RKO (cell line): ENCODE measurements at regions not wholly inside any gene's neighbourhood (a gene's known extent, or its start where the extent isn't known, plus 50 kb on each side); places are given as distances from the start of the nearest gene placed in this dataset.
"Not testable (repeated sequence)": the region's sequence is repeated elsewhere in the genome, so short reads cannot be mapped to it uniquely, and the experiment has no call there.

Experiments used
- DNase-seq: peaks from one replicate; pipeline ENCODE4 v3.0.0-alpha.2; 2016; ENCODE audit warnings: low spot score

DNA sequence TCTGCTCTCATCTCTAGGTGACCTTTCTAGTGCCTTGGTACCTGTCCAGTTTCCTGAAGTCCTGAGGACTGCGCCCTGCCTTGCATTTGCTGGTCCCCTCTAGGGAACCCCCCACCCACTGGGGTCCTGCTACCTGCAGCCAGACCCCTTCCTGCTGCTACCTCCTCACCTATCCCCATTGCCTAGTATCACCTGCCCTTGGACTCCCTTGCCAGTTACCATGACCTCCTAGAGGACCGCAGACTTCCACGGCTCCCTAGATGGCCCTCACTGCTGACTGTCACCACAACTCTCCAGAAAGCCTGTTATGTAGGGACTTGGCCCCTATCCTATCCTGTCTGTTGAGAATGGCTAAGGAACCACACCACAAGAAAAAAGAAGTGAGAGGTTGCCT lies 166.6 kb downstream of the EFNB1 start:
- DNase-seq: no peak

DNA sequence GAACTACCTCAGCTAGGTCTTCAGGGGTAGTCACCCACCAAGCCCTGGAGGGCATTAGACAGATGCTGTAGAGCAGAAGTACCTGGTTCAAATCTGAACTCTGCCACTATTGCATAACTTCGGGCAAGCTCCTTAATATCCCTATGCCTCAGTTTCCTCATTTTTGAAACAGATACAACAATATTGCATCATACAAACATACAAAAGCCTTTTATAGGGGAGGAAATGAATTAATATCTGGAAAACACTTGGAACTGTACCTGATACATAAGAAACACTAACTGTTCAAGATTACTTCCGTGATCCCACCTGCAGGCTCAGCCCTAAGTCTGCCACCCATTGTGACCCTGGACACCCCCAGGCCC lies 166.1 kb downstream of the EFNB1 start:
- no peak for DNase-seq

DNA sequence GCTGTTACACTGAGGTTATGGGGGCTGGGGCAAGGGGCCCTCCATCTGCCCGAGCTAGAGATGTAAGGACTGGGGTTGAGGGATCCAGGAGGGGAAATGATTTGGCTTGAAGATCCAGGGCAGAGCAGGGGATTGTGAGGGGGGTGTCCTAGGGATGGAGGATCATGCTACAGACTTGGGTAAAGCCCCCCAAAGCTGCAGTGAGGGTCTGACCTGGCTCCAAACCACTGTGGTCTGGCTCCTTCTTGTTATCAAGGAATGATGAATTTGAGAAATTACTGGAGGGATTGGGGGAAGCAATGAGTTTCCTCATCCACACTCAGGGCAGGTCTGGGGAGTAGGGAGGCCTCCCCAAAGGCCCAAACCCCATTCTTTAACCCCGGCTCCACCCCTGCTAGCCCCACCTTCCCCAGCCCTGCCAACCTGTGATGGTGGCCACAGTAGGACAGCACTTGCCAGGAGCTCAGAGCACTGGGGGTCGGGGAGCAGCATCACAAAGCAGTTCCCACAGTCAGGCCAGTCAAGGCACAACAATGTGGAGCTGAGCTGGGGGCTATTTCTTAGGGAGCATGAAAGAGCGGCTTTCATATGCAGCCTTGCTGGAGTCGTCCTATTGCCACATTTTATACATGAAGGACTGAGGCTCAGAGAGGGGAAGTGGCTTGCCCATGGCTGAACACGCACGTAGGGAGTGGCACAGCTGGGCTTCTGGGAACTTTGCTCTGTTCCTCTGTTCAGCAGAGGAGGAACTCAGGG lies 165.5 kb downstream of the EFNB1 start:
- no peak for DNase-seq

DNA sequence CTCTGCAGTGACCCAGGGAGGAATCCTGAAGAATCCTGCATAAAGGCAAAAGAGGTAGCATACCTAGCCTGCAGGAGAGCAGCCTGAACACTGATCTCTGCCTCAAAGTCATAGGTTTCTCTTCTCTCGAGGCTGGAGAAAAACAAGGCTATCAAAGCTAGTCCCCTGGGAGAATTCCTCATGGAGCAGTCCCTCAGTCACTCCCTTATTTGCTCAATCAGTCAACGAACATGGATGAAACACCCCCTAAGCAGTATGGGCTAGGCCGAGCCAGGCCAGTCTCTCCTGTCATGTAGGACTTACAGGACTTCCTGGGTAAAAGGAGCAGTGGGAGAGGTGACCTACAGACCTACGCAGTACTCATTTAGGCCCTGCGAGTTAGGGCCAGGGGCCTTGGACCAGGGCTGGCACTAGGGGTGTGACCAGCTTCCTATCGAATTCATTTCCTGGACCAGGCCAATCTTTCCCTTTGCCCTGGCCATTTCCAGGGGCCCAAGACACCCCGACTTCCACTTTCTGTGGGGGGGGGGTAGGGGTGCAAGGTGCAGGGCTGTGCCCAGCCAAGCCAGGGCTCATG lies 164.1 kb downstream of the EFNB1 start:
- DNase-seq: no peak

DNA sequence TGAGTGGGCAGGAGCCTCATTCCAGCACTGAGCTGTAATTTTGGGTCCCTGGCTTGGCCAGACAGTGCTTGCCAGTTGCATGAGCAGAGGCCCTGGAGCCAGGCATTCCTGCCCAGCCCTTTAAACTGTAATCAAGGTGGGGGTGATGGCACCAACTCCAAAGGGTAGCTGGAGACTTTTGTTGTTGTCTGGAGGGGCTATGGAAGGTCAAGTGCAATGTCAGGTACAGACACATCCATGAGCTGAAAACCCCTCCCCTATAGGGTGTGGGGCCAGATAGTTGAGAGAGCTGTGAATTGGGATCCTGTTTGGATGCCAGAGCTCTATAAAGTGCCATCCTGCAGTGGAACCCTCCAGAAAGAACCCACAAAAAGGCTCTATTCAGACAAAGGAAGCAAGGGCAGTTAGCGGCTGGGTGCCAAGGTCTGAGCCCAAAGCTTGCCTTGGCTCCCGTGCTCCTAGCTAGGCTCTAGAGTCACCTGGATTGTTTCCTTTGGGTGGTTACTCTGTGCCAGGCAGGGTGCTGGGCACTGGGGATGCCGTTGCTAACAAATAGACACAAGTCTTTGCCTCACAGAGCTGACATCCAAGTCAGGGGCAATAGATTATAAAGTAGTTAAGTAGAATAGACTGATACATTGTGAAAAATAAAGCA lies 163.0 kb downstream of the EFNB1 start:
- no peak for DNase-seq

DNA sequence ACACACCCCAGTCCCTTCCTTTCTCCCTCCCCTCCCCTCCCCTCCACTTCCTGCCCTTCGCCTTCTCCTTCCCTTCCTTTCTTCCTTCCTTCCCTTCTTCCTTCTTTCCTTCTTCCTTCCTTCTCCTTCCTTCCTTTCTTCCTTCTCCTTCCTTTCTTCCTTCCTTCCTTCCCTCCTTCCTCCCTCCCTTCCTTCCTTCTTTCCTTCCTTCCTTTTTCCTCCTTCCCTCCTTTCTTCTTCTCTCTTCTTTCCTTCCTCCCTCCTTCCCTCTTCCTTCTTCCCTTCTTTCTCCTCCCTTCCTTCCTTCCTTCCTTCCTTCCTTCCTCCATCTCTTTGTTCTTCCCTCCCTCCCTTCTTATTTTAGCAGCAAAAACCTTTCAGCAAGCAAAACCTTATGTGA lies 162.1 kb downstream of the EFNB1 start:
- no peak for DNase-seq

DNA sequence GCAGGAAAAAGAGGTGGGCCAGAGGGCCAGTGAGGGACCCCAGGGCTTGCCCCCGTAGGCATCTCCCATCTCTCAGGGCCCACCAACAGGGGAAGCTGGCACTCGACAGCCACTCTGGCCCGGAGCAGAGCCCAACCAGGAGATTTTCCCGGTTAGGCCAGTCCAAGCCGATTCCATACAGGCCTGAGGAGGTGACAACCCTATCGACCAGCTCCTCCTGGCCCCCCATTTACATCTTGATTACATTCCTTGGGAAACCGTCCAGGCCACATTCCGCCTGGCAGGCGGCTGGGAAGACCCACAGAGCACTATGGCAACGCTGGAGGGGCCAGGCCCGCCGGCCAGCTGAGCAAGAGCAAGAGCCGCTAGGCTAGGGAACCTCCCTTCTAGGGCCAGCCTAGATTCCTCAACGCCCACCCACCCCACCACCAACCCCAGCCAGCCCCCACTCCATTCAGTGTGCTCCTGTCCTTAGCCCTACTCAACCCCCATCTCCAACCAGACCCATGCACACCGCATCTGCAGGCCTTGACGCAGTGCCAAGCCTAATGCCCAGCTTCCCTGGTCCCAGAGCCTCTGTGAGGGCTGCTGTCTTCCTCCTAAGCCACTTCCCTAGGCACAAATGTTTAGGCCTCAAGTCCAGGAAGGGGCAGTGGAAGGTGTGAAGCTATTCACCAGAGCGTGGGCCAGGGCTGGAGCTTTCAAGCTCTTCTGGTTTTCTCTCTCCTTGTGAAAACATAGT lies 161.2 kb downstream of the EFNB1 start:
- DNase-seq: no peak

DNA sequence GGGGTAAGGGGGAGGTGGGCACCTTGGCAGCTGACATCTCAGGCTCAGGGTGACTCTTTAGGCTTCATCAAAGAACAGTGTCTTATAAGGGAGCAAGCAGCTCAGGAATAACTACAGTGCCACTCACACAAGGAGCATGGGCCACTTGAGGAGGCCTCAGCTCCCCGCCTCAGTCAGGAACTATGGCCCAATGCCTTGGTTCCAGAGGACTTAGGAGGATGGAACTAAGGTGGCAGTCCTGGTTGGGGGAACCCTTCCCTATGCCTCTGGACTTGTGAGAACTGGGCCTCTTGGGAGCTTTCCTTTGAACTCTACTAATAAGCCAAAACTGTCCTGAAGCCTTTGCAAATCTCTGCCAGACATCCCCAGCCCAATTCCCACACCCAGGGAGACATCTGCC lies 160.6 kb downstream of the EFNB1 start:
- DNase-seq: no peak

DNA sequence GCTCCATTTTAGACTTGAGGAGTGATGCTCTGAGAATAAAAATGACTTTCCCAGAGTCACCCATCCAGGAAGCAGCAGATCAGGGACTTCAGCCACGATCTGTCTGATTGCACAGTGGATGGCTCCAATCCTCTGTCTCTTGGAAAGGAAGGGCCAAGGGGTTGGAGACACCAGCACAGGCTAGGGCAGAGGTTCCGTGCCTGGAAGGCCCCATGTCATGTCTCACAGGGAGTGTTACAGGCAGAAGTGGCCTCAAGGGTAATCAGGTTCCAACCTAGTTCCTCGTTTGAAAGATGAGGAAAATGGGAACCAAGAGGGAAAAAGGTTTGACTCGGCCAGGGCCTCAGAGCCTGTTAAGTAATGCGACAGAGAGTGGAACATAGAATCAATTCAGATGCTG lies 160.0 kb downstream of the EFNB1 start:
- DNase-seq: no peak

DNA sequence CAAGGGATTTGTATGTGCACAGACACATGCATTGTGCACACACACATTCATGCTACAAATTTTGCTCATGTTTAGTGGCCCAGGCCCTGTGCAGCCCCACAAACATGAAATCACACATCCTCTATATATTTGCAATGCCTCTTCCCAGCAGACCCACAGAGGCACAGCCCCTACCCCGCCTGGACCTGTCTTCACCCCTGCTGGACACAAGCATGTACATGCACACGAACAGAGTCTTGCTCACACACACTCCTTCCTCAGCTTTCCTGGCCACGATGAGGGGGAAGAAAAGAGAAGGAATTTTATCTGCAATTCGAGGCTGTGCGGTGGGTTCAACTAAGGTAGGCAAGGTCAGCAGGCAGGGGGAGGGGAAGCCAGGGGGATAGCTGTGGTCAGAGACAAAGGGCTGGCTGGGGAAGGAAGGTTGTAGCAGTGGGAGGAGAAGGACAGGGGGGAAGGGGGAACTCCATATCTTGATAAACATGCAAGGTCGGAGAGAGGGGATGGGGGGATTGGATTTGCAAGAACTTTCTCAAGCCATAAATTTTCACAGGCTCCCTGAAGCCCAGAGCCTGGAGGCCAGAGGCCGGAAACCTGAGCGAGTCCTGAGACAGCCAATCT lies 156.4 kb downstream of the EFNB1 start:
- no peak for DNase-seq

DNA sequence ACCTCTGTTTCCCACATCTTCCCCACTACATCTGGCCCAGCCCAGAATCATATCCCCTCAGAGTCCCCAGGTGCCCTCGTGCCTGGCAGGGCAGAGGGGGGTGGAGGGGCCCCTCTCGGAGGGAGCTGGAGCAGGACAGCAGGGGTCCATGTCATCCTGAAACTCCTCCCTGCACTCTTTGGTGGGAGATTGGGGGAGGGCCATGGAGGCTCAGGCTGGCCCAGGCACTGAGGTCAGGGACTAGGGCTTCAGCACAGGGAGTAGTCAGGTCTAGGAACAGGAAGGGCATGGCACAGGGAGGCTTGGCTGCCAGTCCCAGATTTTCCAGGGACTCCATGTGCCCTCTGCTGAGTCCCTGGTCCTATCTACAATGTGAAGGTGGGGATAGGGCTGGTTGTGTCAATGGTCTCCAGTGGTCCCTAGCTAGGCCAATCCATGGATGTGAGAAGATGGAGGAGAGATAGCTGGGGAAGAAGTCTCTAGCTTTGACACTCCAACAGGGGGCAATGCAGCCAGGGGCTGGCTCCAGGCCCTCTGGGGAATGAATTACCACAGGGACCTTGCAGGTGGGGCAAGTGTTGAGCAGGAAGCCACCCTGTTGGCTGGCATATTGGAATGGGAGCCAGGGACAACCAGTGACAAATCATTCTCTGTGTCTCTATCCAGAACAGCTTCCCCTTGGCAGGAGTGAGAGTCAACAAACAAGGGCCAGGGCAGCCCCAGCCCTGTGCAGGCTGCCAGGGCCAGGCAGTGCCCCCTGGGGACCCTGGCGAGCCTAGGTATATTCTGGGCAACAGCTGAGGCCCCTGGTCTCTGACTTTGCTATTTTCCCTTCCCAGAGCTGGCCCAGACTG lies 154.4 kb downstream of the EFNB1 start:
- DNase-seq: no peak

DNA sequence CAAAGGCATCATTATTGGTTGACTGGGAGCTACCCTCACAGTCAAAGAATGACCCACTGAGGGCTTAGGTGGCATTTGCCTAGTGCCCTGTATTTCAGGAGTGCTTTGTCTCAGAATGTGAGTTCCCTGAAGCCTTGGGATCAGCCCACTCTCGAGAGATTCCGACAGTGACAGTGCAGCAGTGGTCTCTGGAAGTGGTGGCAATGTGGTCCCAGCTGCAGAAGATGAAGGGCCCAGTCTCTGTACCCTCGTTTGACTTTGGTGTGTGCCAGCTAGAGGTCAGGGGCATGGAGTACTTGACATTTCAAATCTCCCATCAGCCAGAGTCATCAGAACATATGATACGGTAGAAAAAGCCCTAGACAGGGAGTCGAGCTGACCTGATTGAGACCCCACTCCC lies 153.7 kb downstream of the EFNB1 start:
- DNase-seq: no peak

DNA sequence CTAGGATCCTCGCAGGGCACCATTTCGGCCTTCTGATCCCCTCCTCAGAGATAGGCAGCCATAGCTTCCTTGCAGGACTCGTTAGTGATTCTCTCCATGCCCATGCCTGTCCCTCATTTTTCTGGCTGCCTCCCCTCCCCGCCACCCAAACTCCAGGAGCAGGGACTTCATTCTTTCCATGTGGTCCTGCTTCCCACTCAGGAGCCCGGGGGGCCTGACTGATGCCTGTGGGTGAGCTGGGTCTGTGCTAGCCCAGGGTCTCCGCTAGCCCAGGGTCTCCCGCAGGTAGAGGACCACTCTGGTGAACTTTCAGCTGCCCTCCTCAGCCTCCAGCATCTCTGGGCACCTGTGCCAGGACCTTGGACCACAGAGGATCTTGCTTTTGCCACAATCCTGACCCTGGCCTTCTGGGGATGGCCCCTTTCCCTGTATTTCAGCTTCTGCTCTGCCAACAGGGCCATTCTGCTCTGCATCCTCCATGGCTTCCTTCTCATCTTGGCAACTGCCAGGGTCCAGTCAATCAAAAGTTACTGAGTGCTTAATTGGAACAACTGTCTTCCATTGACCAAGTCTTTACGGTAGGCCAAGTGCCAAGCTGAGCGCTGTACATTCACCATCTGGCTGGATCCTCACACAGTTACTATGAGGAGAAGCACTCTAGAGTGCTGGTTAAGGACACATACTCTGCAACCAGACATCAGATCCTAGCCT lies 152.2 kb downstream of the EFNB1 start:
- no peak for DNase-seq

DNA sequence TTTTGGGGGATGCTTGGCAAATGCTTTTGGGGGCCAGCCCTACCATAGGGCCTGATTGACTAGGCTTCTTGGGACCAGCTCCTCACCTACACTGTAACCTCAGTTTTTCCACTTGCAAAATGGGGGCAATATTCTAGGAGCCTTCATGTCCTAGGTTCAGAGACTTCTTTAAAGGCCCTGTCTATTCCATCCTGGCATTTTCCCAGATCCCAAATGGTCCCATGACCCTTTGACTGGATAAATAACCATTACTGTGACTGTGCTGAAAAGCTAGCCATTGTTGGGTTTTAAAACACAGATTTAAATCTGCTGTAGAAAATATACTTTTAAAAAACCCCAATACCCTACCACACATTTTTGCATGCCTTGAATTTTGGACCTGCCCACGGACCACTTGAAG lies 149.8 kb downstream of the EFNB1 start:
- no peak for DNase-seq

DNA sequence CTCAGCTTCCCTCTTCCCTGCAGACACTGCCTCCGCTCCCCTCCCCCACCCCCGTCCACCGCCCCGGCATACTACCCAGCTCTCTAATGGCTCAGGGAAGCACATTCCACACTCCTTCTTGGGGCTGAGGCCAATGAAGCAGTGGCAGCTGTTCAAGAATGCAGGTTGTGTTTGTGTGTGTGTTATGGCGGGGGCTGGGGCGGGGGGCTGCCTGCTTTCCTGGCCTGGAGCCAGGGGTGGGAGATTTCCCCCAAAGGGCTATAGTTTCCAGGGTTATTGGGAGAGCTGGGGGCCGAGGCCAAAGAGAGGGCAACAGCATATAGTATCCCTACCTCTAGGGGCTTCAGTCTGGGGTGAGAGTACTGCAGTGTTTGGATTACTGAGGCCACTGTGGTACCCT lies 149.4 kb downstream of the EFNB1 start:
- no peak for DNase-seq

DNA sequence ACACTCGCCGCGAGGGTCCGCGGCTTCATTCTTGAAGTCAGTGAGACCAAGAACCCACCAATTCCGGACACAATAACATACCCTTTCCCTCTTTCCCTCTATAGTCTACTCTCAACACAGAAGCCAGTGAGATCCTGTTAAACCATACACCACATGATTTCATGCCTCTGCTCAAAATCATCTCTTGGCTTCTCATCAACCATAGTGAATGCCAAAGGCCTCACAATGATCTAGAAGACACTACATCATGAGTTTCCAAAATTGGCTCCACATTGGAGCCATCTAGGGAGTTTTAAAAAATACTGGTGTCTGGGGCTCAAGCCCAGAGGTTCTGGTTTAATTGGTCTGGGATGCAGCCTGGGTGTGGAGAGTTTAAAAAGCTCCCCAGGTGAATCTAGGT lies 124.5 kb downstream of the EFNB1 start:
- no peak for DNase-seq

DNA sequence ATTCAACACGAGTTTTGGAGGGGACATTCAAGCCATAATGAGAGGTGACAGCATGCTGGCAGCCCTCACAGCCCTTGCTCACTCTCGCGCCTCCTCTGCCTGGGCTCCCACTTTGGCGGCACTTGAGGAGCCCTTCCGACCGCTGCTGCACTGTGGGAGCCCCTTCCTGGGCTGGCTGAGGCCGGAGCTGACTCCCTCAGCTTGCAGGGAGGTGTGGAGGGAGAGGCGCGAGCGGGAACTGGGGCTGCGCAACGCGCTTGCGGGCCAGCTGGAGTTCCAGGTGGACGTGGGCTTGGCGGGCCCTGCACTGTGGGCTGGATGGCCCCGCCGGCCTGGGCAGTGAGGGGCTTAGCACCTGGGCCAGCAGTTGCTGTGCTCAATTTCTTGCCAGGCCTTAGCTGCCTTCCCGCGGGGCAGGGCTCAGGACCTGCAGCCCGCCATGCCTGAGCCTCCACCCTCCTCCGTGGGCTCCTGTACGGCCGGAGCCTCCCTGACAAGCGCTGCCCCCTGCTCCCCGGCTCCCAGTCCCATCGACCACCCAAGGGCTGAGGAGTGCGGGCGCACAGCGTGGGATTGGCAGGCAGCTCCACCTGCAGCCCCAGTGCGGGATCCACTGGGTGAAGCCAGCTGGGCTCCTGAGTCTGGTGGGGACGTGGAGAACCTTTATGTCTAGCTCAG lies 123.3 kb downstream of the EFNB1 start:
- not testable (repeated sequence) for DNase-seq

DNA sequence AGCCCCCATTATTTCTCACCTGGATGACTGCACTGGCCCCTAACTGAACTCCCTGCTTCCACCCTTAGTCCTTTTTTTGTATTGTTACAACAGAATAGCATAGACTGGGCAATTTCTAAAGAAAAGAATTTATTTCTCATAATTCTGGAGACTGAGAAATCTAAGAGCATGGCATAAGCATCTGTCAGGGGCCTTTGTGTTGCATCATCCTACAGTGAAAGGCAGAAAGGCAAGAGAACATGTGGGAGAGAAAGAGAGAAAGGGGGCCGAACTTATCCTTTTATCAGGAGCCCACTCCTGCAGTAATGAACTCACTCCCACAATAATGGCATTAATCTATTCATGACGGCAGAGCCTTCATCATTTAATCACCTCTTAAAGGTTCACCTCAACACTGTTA lies 122.1 kb downstream of the EFNB1 start:
- no peak for DNase-seq

DNA sequence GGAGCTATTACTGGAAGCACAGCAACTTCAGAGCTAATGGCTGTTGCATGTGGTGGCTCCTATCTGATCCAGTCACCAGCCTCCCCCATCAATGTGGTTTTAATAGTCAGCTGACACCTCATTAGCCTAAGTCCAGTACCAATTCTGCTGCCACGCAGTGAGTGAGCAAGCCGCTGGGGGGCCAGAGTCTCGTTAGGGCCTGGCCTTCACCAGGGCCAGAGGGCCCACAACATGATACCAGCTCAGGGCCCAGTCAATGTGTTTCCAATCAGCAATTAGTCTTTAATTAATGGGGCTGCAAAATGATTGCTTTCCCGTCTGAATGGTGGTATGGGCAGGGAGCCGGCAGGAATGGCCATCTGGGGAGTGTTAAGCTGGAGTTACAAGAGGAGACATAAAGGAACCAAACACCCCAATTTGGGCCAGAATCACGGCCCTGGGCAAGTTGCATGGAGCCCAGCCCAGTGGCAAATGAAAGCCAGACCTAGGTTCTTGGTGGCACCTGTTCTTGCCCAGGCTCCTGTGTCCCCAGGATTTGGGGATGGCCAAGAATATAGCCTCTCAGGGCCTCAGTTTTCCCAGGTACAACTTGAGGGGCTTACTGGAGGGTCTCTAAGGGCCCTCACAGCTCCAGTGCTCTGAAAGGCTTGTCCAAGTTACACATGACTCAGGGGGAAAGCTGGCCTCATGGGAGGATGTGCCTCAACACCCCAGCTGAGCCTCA lies 119.2 kb downstream of the EFNB1 start:
- no peak for DNase-seq
